HepG2 (cell line): ENCODE measurements at regions not wholly inside any gene's neighbourhood (a gene's known extent, or its start where the extent isn't known, plus 50 kb on each side); places are given as distances from the start of the nearest gene placed in this dataset.

Experiments used
- ATAC-seq: fragments of 200-7000 bp; cut with Tn5 transposase; 3 replicates; pipeline ENCODE4 v1.9.1; 2020; ENCODE audit warnings: mild to moderate bottlenecking, moderate library complexity
- BruUV-seq: library from RNA; stranded (reverse); fragments of 400-500 nt; replicated peaks from 2 replicates; lab custom pipeline; 2021; lab: Mats Ljungman, UMichigan
- CTCF ChIA-PET: fragments of 300-600 bp; formaldehyde crosslinking; extraction: SDS; loops from one replicate; lab custom pipeline; 2021; ENCODE audit warnings: low total read pairs, inconsistent platforms, low intra/inter-chr PET ratio; lab: Yijun Ruan, JAX
- POLR2A ChIA-PET: fragments of 350-600 bp; sonication (Branson Sonifier 250); formaldehyde crosslinking; loops from one replicate; lab custom pipeline; 2020; ENCODE audit warnings: antibody characterized with exemption, inconsistent platforms; lab: Yijun Ruan, JAX
- DNase-seq: peaks from one replicate; pipeline ENCODE4 v3.0.0-alpha.2; 2015; ENCODE audit warnings: low spot score
- FAIRE-seq: peaks from 3 replicates; lab custom pipeline; 2011; peaks lifted over from hg19 to GRCh38; lab: Jason Lieb, UNC
- H2AFZ ChIP-seq: one replicate; pipeline ENCODE4 v1.6.1; 2011; ENCODE audit warnings: low read length, inconsistent platforms
- H3K27ac ChIP-seq: fragments of 300-600 bp; 3 replicates; pipeline ENCODE4 v1.8.0; 2011; ENCODE audit warnings: mixed run types, mild to moderate bottlenecking, mixed read lengths, low read length, inconsistent platforms; ENCODE audit not compliant: insufficient read depth; ENCODE audit errors: extremely low read length
- H3K27me3 ChIP-seq, 2 experiments: fragments of 200-600 bp in 1 of 2; 2 replicates in 1 of 2; 3 replicates in 1 of 2; pipeline versions ENCODE4 v1.6.0 to v1.8.0; 2011; ENCODE audit warnings: low read length in 2 of 2, mild to moderate bottlenecking in 2 of 2, moderate library complexity in 2 of 2, inconsistent platforms in 1 of 2; ENCODE audit not compliant: insufficient read depth in 2 of 2, control insufficient read depth in 1 of 2
- H3K36me3 ChIP-seq, 2 experiments: fragments of 200-600 bp in 1 of 2; replicated peaks in 1 of 2; 2 replicates in 1 of 2; 3 replicates in 1 of 2; pipeline versions ENCODE4 v1.5.1 to v1.8.0; 2011; ENCODE audit warnings: low read length in 2 of 2, inconsistent platforms in 1 of 2; ENCODE audit not compliant: insufficient read depth in 2 of 2, control insufficient read depth in 1 of 2
- H3K4me1 ChIP-seq: 2 replicates; pipeline ENCODE4 v1.5.1; 2012; ENCODE audit warnings: low read length, inconsistent platforms; ENCODE audit not compliant: insufficient read depth
- H3K4me2 ChIP-seq: 2 replicates; pipeline ENCODE4 v1.6.0; 2011; ENCODE audit warnings: low read depth, low read length, inconsistent platforms
- H3K4me3 ChIP-seq, 3 experiments: fragments of 200-600 bp in 1 of 3; sonication (generic), shearing (Covaris generic) in 1 of 3; replicated peaks in 1 of 3; 2 replicates each; pipeline ENCODE4 v1.5.1; 2011 to 2016; ENCODE audit warnings: low read length in 3 of 3, inconsistent platforms in 2 of 3, low read depth in 2 of 3, mild to moderate bottlenecking in 2 of 3, control low read depth in 1 of 3, mixed read lengths in 1 of 3; ENCODE audit not compliant: insufficient read depth in 1 of 3
- H3K79me2 ChIP-seq: one replicate; pipeline ENCODE4 v1.6.1; 2011; ENCODE audit warnings: low read length, inconsistent platforms; ENCODE audit not compliant: insufficient read depth
- H3K9ac ChIP-seq: 2 replicates; pipeline ENCODE4 v1.6.0; 2011; ENCODE audit warnings: mild to moderate bottlenecking, low read depth, low read length, inconsistent platforms; ENCODE audit not compliant: insufficient read depth
- H3K9me3 ChIP-seq: 2 replicates; pipeline ENCODE4 v1.5.1; 2012; ENCODE audit warnings: mild to moderate bottlenecking, low read length
- H4K20me1 ChIP-seq: 2 replicates; pipeline ENCODE4 v1.6.0; 2011; ENCODE audit warnings: inconsistent platforms, mild to moderate bottlenecking, low read length, moderate library complexity; ENCODE audit not compliant: insufficient read depth
- GATAD2A ChIP-seq: IDR thresholded peaks from 2 replicates; pipeline ENCODE4 v1.6.1; 2016
- GLMP ChIP-seq: sonication (generic); formaldehyde crosslinking; IDR thresholded peaks from 2 replicates; pipeline ENCODE4 v1.9.0; 2021; ENCODE audit warnings: missing genetic modification reagents, mild to moderate bottlenecking, borderline replicate concordance
- HDAC6 ChIP-seq: fragments of 200-600 bp; sonication (generic); IDR thresholded peaks from 2 replicates; pipeline ENCODE4 v1.7.0; 2017; ENCODE audit warnings: mild to moderate bottlenecking, antibody characterized with exemption, low read length, low read depth
- MAFK ChIP-seq, 2 experiments: IDR thresholded peaks in 1 of 2; conservative IDR thresholded peaks in 1 of 2; 2 replicates each; pipeline ENCODE4 v1.6.1; 2011; ENCODE audit warnings: improper control_type of control experiment in 2 of 2, low read length in 2 of 2
- PHF20 ChIP-seq: sonication (generic); formaldehyde crosslinking; IDR thresholded peaks from 2 replicates; pipeline ENCODE4 v1.5.0; 2020; ENCODE audit warnings: mild to moderate bottlenecking, missing genetic modification reagents
- RCOR2 ChIP-seq: IDR thresholded peaks from 2 replicates; pipeline ENCODE4 v1.6.1; 2016; ENCODE audit warnings: missing biosample characterization, missing genetic modification reagents
- ZBTB44 ChIP-seq: sonication (generic); formaldehyde crosslinking; IDR thresholded peaks from 2 replicates; pipeline ENCODE4 v1.4.0; 2020; ENCODE audit warnings: missing genetic modification reagents
- ZBTB49 ChIP-seq: sonication (generic); formaldehyde crosslinking; IDR thresholded peaks from 2 replicates; pipeline ENCODE4 v1.4.0; 2020; ENCODE audit warnings: missing genetic modification reagents, borderline replicate concordance
- ZNF280D ChIP-seq: sonication (generic); formaldehyde crosslinking; IDR thresholded peaks from 2 replicates; pipeline ENCODE4 v1.5.1; 2020; ENCODE audit warnings: mild to moderate bottlenecking, missing genetic modification reagents
- ZNF343 ChIP-seq: sonication (generic); formaldehyde crosslinking; IDR thresholded peaks from 2 replicates; pipeline ENCODE4 v1.4.0; 2020; ENCODE audit warnings: mild to moderate bottlenecking, missing genetic modification reagents
- ZNF577 ChIP-seq: sonication (generic); formaldehyde crosslinking; IDR thresholded peaks from 2 replicates; pipeline ENCODE4 v1.4.0; 2020; ENCODE audit warnings: mild to moderate bottlenecking, low read depth, missing genetic modification reagents, borderline replicate concordance
- WGBS: methylation state at CpG from one replicate; pipeline ENCODE4 v1.1.6; 2017; ENCODE audit warnings: low lambda C conversion rate; 5-methylcytosine and 5-hydroxymethylcytosine counted together
- in situ Hi-C: cut with HindIII; loops from 2 replicates; pipeline ENCODE4 v1.10.0; 2017; ENCODE audit warnings: low pct_unique_long_range_greater_than_20kb; ENCODE audit not compliant: extremely low pct_ligation_motif_present
- intact Hi-C: fragments of 100-400 bp; cut with micrococcal nuclease; formaldehyde crosslinking; loops from one replicate; pipeline ENCODE4 v1.10.0; 2022; ENCODE audit not compliant: unreplicated experiment
- TF ChIP-seq, protein P1 (sequence below): sonication (generic); formaldehyde crosslinking; IDR thresholded peaks from 2 replicates; pipeline ENCODE4 v1.8.0; 2022; ENCODE audit warnings: missing genetic modification reagents, low read depth, mild to moderate bottlenecking, borderline replicate concordance

GRCh38 chr3:144947895-144948294 is 976.3 kb downstream of the DIPK2A start:
- DNase-seq (no peak), ATAC-seq (no peak), FAIRE-seq (no peak)
- H3K4me1 ChIP-seq: no peaks in the 10 kb centered on the region
- no peak overlapping the region for H2AFZ ChIP-seq
- no peaks in the 10 kb centered on the region for H3K36me3 ChIP-seq
- intact Hi-C loops: no loop called here
- POLR2A ChIA-PET: no interaction called here
- peaks cover 13% of the 10 kb centered on the region for H3K9me3 ChIP-seq
- CTCF ChIA-PET: no interaction called here
- WGBS: 23% methylated on average over 5 of the region's 5 CpGs
- H3K27me3 ChIP-seq: no peaks in the 10 kb centered on the region; a peak in 1 of 5 replicates
- no peak overlapping the region for H3K9ac ChIP-seq
- TF ChIP-seq, protein P1, sequence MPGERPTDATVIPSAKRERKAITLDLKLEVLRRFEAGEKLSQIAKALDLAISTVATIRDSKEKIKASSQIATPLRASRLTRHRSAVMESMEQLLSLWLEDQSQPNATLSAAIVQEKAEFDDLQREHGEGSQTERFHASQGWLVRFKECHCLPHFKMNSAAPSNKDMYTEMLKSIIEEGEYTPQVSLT (CRISPR knock-in tag): no peak
- TF ChIP-seq GATAD2A: no peak
- TF ChIP-seq HDAC6: no peak
- TF ChIP-seq ZNF343: no peak
- no peak for TF ChIP-seq ZBTB49 (CRISPR knock-in tag)
- no peak for TF ChIP-seq RCOR2 (CRISPR knock-in tag)
- no peak for TF ChIP-seq ZBTB44
- TF ChIP-seq ZNF577 (CRISPR knock-in tag): no peak
- no peak for TF ChIP-seq GLMP
- no peak for TF ChIP-seq ZNF280D (CRISPR knock-in tag)
- TF ChIP-seq MAFK (conservative IDR thresholded peaks at IDR 0.05 in 1 of 2, IDR thresholded peaks at IDR 0.05 in 1 of 2; ENCODE audit: low read length in 2 of 2): no peak
- no peak for TF ChIP-seq PHF20
- H3K4me3 ChIP-seq: no peak overlapping the region
- H3K4me2 ChIP-seq: no peak overlapping the region
- H4K20me1 ChIP-seq: no peaks in the 10 kb centered on the region
- no TSS peak for BruUV-seq
- H3K27ac ChIP-seq: no peak overlapping the region
- H3K79me2 ChIP-seq: no peaks in the 10 kb centered on the region
- in situ Hi-C loops: no loop called here
